ENCODE measurements at regions not wholly inside any gene's neighbourhood (a gene's known extent, or its start where the extent isn't known, plus 50 kb on each side); places are given as distances from the start of the nearest gene placed in this dataset.

DNA sequence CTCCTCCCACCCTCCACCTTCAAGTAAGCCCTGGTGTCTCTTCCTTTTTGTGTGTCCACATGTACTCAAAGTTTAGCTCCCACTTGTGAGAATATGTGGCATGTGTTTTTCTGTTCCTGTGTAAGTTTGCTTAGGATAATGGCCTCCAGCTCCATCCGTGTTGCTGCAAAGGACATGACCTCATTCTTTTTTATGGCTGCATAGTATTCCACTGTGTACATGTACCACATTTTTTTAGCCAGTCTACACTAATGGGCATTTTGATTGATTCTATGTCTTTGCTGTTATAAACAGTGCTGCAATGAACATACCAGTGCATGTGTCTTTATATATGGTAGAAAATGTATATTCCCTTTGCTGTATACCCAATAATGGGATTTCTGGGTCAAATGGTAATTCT, 710.9 kb downstream of the CCSER2 start:
- no peak for TF ChIP-seq GATA3 (IDR thresholded peaks at IDR 0.05; ENCODE audit: low read depth, low read length)
- no peak for TF ChIP-seq GATA2 (IDR thresholded peaks at IDR 0.05; ENCODE audit: low read depth, low read length)
